Left cardiac atrium (tissue), 4 donors: ENCODE measurements at regions not wholly inside any gene's neighbourhood (a gene's known extent, or its start where the extent isn't known, plus 50 kb on each side); places are given as distances from the start of the nearest gene placed in this dataset.
"Not testable (repeated sequence)": the region's sequence is repeated elsewhere in the genome, so short reads cannot be mapped to it uniquely, and the experiment has no call there.

Experiments used
- ATAC-seq, 2 donors: fragments of 200-7000 bp; cut with Tn5 transposase; one replicate each; pipeline ENCODE4 v1.9.1; 2020; ENCODE audit warnings: mild to moderate bottlenecking in 2 of 2, moderate library complexity in 2 of 2
- DNase-seq: peaks from one replicate; pipeline ENCODE4 v3.0.0-alpha.2; 2020
- intact Hi-C, 2 donors: fragments of 100-400 bp; cut with DNase I; formaldehyde crosslinking; loops; one replicate each; pipeline versions ENCODE4 v1.14.1 to v1.15.1; 2022 to 2023
- donor health status: DM: no; HTN: yes; CAD: no.
- donor health status: DM: no; HTN: yes; CAD: no; lungs with severe emphysema.
- donor health status: DM: yes; HTN: yes; CAD: no.
- donor health status: Dilated cardiomyopathy.

- ATAC-seq (peak; percentile 81 to 82), DNase-seq (peak; percentile 76)
- intact Hi-C loops, result no loop called here
These were observed 71.2 kb upstream of the KCTD7 start for GRCh38 chr7:66557214-66558200.

- DNase-seq, result no peak
- peak; percentile 9 for ATAC-seq
- intact Hi-C loops, result no loop called here
These were observed 70.5 kb upstream of the KCTD7 start for GRCh38 chr7:66558201-66558641.

DNA sequence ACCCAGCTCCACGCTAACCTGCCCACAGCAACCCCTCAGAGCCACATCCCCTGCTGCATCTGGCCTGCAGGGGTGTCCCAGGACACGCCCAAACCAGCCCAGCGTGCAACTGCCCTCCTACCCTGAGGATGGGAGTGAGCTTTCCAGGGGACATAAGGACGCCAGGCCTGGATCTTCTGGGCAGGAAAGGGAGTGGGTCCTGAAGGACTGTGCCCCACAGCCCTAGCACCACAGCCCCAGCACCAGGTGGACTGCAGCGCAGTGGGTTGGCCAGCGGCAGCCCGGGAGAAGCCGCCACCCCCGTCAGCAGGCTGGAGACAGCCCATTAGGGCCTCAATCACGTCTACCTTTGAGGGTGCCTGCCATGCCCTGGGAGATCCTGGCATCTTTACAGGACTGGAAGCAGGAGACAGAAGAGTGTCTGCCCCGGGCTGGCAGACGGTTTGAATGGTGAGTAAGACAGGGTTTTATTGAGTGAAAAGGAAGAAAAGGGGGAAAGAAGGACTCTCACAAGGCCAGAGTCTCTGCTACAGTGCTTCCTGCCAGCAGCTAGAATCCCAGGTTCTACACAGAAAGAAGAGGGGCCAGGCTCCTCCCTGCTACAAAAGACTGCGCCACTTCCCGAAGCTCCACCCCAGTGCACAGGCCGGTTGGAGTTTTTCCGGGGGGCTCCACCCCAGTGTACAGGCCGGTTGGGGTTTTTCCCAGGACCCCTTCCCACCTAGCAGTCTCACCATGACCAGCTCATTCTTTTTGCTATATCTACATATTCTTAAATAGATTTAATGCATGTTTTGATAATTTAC lies 69.8 kb upstream of the KCTD7 start:
- no peak for DNase-seq
- ATAC-seq, result peak; percentile 4 to 5
- intact Hi-C loops, result no loop called here

DNA sequence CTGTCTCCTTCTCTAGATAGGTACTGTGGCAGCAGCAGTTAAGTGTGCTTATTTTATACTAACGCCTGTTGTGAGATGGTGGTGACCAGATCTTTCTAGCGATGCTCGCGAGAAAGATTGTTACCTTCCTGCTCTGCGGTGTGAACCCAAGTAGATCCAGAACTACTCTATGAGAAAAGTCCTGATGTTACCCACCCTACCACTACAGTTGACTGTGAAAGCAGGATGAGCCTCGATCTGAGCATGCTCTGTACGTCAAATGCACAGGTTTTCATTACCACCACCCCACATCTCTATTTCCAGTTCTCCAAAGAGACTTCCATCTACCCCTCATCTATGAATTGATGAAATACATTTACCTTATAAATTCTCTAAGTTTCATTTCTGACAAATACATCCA lies 64.6 kb upstream of the KCTD7 start:
- ATAC-seq (no peak), DNase-seq (no peak)
- intact Hi-C loops, result no loop called here

DNA sequence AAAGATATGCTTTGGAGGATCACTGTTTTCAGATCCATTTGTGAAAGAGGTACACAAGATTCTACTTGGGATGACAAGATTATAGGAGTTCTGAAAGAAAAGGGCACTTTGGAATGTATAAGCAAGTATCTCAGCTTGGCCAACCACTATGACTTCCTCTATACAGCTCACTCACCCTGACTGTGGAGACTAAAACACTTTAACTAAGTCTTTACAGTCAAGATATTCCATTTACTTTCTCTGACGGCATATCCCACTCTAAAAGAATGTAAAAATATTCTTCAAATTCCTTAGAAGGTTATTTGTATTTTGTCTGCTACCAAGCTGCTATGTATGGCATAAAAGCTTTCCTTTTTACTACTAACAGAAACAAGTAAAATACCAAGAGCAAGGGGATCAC lies 58.5 kb upstream of the KCTD7 start:
- DNase-seq, intact Hi-C loops, ATAC-seq: not testable (repeated sequence)

GRCh38 chr7:66571568-66571967 lies 57.1 kb upstream of the KCTD7 start:
- DNase-seq, result no peak
- intact Hi-C loops, result no loop called here
- ATAC-seq, result no peak

- intact Hi-C loops, ATAC-seq: not testable (repeated sequence)
These were observed 54.7 kb upstream of the KCTD7 start for GRCh38 chr7:66573782-66574495.

DNA sequence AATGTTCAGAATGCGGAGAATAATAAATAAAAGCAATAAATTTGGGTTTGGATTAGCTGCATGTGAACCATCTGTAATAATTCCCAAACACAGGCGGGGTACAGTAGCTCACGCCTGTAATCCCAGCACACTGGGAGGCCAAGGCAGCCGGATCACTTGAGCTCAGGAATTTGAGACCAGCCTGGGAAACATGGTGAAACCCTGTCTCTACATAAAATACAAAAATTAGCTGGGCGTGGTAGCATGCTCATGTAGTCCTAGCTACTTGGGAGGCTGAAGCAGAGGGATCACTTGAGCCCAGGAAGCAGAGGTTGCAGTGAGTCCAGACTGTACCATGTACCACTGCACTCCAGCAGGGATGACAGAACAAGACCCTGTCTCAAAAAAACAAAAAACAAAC lies 53.9 kb upstream of the KCTD7 start:
- intact Hi-C loops, ATAC-seq, DNase-seq: not testable (repeated sequence)

More at GRCh38 chr7:66573782-66574495, 54.7 kb upstream of the KCTD7 start:
- DNase-seq, result not testable (repeated sequence)

DNA sequence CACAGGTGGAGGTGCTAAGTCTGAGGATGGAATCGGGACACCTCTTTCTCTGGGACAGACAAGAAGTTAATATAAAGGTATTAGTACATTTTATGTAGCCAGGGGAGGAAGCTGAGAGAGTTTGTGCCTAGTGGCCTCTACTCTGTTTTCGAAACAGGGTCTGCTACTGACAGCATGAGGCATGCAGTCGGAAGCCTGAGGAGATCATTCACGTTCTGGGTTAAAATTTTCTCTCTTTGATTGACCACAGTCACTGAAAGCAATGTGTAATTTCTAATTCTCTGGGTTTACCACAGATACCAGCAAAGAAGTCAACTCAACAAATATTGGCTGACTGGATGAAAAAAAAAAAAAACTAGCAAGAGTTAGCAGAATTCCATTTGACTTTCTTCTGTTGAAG lies 53.3 kb upstream of the KCTD7 start:
- intact Hi-C loops, result no loop called here
- no peak for DNase-seq
- no peak for ATAC-seq

GRCh38 chr7:66576646-66577045 lies 52.0 kb upstream of the KCTD7 start:
- intact Hi-C loops, result no loop called here
- no peak for ATAC-seq
- DNase-seq, result no peak
